Choroid plexus epithelial cell (primary cell): ENCODE measurements at regions not wholly inside any gene's neighbourhood (a gene's known extent, or its start where the extent isn't known, plus 50 kb on each side); places are given as distances from the start of the nearest gene placed in this dataset.

Experiments
- DNase-seq: peaks from one replicate; pipeline ENCODE4 v3.0.0-alpha.2; 2010; ENCODE audit warnings: low read depth
- H3K4me3 ChIP-seq: 2 replicates; pipeline ENCODE4 v1.5.1; 2011; ENCODE audit warnings: low read depth, mild to moderate bottlenecking, control low read depth, low read length, moderate library complexity
- TF ChIP-seq, protein P1 (sequence below): conservative IDR thresholded peaks from 2 replicates; pipeline ENCODE4 v1.5.1; 2011; ENCODE audit warnings: low read depth, mild to moderate bottlenecking, control low read depth, inconsistent platforms, low read length, moderate library complexity

GRCh38 chr18:27787547-27787946 is 389.4 kb downstream of the CDH2 start:
- no peak overlapping the region for H3K4me3 ChIP-seq
- DNase-seq = no peak
- TF ChIP-seq, protein P1, sequence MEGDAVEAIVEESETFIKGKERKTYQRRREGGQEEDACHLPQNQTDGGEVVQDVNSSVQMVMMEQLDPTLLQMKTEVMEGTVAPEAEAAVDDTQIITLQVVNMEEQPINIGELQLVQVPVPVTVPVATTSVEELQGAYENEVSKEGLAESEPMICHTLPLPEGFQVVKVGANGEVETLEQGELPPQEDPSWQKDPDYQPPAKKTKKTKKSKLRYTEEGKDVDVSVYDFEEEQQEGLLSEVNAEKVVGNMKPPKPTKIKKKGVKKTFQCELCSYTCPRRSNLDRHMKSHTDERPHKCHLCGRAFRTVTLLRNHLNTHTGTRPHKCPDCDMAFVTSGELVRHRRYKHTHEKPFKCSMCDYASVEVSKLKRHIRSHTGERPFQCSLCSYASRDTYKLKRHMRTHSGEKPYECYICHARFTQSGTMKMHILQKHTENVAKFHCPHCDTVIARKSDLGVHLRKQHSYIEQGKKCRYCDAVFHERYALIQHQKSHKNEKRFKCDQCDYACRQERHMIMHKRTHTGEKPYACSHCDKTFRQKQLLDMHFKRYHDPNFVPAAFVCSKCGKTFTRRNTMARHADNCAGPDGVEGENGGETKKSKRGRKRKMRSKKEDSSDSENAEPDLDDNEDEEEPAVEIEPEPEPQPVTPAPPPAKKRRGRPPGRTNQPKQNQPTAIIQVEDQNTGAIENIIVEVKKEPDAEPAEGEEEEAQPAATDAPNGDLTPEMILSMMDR = no peak

DNA sequence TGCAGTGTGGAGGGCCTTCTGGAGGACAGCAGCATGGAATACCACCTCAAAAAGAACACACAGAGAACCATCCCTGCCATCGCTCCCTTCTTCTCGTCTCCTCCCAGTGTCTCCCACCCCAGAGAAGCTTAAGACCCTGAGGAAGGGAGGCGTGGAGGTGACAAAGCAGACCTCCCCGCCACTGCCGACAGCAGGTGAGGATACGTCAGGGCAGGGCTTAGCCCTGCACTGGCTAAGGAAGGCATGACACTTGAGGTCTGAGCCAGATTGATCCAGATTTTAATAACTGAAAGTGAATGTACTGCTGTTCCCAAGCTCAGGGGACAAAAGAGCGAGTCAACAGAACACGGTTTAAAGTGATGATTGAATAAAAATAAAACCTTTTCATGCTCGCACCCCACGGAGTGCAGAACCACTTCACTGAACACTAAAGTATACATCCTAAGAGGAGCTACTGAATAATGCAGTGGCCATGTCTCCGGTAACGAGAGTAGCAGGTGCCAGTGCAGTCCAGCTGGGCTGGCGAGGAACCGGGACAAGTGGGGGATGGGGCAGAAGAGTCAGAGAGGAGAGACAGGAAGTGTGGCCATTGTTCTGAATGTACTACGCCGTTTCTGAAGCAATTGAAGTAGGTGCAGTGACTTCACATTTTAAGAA is 391.0 kb downstream of the CDH2 start:
- H3K4me3 ChIP-seq = no peak overlapping the region
- no peak for DNase-seq
- TF ChIP-seq, protein P1 = no peak

DNA sequence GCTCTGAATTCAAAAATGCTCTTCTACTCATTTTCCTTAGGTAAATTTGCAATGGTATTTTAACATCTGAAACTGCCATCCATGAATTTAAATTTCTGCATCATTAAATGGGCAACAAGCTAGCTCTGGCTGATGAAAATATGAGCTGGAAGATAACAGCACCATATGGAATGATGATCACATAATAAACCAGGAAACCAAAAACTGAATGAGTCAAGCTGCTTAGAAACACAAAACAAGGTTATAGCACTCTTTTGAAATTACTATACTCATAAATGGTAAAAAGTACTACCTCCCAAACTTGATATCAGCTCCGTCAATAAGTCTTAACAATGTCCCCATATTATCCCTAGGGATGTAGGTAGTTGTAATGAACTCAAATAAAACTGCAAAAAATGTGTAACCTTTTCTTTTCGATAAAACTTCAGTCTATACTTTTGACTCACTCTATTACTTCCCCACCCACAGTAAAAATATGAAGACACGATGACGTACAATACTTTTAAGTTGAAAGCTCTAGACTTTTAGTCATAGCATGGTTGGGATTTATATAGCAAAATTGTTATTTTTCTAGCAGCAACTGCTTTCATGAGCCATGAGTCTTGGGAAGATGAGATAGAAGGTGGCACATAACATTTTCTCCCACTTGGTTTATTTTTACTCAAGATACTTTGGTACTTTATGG is 396.7 kb downstream of the CDH2 start:
- peak; percentile 30 for DNase-seq
- TF ChIP-seq, protein P1 = no peak
- H3K4me3 ChIP-seq = no peak overlapping the region

- TF ChIP-seq, protein P1 = no peak
- DNase-seq = no peak
- no peak overlapping the region for H3K4me3 ChIP-seq
Measured at GRCh38 chr18:27778925-27779324, 398.0 kb downstream of the CDH2 start.

DNA sequence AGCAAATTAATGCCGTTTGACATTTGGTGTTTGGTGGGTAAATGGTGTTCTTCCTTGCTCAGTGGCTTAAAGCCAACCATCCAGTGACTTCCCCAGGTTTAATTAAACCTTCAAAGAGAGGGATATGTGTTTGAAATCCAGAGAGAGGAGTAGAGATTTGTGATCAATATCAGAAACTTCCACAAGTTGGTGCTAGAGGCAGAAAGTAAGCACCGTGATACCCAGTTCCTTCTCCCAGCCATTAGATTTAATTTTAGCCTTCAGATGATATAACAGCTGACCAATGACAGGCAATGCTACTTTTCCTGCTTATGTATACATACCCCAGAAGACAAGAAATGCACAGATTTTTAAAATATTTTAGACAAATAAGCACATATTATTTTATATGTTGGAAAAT is 398.5 kb downstream of the CDH2 start:
- TF ChIP-seq, protein P1 = peak; percentile 86
- no peak overlapping the region for H3K4me3 ChIP-seq
- peak; percentile 73 for DNase-seq

DNA sequence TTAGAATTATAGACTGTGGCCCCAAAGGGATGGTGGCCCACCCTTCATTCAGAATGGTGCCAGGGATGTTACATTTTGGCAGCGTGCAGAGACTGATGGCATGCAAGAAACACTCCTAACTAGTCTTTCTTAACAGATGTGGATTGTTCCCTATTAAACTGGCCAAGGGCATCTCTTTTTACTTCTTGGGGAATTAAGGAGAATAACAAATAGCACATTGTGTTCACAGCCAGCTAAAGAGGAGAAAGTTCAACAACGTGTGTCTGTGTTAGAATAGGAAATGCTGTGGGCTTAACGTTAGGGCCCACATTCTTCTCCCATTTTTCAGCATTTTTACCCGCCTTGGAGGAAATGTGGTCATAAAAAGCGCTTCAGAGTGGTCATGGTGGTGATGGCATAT is 404.8 kb downstream of the CDH2 start:
- no peak for DNase-seq
- H3K4me3 ChIP-seq = no peak overlapping the region
- TF ChIP-seq, protein P1 = no peak

- H3K4me3 ChIP-seq = no peak overlapping the region
- DNase-seq = peak; percentile 23
- TF ChIP-seq, protein P1 = no peak
Measured at GRCh38 chr18:27771571-27771970, 405.4 kb downstream of the CDH2 start.
